DMS114 treated with DMSO at 0.1 percent for 48 hours (cell line): ENCODE measurements at regions not wholly inside any gene's neighbourhood (a gene's known extent, or its start where the extent isn't known, plus 50 kb on each side); places are given as distances from the start of the nearest gene placed in this dataset.
"Not testable (repeated sequence)": the region's sequence is repeated elsewhere in the genome, so short reads cannot be mapped to it uniquely, and the experiment has no call there.

ENCODE experiments used
- DNase-seq: peaks from one replicate; lab custom pipeline; 2025; ENCODE audit not compliant: unreplicated experiment; lab: John Stamatoyannopoulos, UW

DNA sequence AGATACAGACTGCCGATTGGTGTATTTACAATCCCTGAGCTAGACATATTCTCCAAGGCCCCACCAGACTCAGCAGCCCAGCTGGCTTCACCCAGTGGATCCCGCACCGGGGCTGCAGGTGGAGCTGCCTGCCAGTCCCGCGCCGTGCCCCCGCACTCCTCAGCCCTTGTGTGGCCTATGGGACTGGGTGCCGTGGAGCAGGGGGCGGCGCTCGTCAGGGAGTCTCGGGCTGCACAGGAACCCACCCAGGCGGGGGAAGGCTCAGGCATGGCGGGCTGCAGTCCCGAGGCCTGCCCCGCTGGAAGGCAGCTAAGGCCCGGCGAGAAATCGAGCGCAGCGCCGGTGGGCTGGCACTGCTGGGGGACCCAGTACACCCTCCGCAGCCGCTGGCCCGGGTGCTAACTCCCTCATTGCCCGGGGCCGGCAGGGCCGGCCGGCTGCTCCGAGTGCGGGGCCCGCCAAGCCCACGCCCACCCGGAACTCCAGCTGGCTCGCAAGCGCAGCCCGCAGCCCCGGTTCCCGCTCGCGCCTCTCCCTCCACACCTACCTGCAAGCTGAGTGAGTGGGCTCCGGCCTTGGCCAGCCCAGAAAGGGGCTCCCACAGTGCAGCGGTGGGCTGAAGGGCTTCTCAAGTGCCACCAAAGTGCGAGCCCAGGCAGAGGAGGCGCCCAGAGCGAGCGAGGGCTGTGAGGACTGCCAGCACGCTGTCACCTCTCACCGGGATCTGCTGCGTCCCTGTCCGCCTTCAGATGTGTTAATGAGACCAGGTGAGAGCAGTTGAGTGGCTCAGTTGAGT is 137.8 kb upstream of the LCORL start:
- not testable (repeated sequence) for DNase-seq

DNA sequence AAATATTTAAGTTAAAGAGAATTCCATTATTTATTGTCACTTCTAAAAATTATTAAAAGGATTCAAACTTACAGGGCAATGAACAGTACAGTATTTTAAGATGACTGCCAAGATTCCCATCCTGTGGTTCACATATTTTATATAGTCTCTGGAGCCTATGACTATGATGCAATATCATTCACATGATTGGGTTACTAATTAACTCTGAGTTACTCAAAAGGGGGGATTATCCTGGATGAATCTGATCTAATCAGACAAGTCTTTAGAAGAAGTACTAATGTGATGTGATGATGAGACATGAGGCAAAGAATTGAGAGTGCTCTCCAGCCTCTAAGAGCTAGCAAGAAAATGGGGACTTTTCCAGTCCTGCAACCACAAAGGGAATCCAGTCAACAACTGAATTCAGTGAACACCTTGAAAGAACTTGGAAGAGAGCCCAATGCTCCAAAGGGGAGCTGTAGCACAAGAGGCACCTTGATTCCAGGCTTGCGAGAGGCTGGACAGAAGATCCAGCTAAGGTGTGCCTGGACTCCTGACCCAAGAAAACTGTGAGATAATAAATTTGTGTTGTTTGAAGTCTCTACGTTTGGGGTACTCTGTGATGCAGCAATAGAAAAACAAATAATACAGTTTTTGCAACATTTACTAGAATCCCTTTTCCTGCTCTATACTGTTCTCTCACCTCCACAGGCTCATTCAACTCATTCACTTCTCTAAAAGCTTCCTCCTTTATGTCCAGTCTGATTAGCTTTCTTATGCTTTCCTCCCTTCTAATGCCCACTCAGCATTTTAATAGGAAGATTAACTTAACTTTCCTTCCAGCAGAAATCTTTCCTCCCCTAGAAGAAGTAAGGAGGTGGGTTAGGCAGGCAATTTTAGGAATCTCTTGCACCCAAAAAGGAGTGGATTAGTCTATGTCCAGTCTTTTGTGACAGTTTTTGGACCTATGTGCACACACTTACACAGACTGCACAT is 133.8 kb upstream of the LCORL start:
- DNase-seq: no peak

DNA sequence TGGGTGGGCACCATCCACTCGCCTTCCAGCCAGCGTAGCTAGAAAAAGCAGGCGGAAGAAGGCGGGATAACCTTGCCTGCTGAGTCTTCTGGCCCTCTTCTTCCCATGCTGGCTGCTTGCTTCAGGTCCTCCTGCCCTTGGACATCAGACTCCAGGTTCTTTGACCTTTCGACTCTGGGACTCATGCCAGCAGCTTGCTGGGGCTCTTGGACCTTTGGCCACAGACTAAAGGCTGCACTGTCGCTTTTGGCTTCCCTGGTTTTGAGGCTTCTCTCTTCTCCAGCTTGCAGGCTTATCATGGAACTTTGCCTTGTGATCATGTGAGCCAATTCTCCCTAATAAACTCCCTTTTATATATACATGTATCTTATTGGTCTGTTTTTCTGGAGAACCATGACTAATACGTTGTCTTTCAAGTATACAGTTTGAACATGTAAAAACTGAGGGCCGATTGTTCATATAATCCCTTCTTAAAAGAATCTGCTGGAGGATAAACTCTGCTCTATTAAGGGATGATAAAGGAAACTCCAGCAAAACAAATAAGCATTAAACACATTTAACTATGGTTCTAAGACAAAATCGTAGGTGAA is 116.6 kb upstream of the LCORL start:
- no peak for DNase-seq

GRCh38 chr4:18134111-18134510 is 112.6 kb upstream of the LCORL start:
- DNase-seq: no peak

- DNase-seq: no peak
Observed at GRCh38 chr4:18130256-18130655, 108.7 kb upstream of the LCORL start.

GRCh38 chr4:18128241-18128640 is 106.7 kb upstream of the LCORL start:
- no peak for DNase-seq

- DNase-seq: no peak
Observed at GRCh38 chr4:18127030-18127429, 105.5 kb upstream of the LCORL start.

- DNase-seq: no peak
Observed at GRCh38 chr4:18113710-18114331, 92.3 kb upstream of the LCORL start.

GRCh38 chr4:18111081-18111480 is 89.5 kb upstream of the LCORL start:
- no peak for DNase-seq

GRCh38 chr4:18110099-18110498 is 88.5 kb upstream of the LCORL start:
- no peak for DNase-seq

GRCh38 chr4:18109676-18110075 is 88.1 kb upstream of the LCORL start:
- no peak for DNase-seq

DNA sequence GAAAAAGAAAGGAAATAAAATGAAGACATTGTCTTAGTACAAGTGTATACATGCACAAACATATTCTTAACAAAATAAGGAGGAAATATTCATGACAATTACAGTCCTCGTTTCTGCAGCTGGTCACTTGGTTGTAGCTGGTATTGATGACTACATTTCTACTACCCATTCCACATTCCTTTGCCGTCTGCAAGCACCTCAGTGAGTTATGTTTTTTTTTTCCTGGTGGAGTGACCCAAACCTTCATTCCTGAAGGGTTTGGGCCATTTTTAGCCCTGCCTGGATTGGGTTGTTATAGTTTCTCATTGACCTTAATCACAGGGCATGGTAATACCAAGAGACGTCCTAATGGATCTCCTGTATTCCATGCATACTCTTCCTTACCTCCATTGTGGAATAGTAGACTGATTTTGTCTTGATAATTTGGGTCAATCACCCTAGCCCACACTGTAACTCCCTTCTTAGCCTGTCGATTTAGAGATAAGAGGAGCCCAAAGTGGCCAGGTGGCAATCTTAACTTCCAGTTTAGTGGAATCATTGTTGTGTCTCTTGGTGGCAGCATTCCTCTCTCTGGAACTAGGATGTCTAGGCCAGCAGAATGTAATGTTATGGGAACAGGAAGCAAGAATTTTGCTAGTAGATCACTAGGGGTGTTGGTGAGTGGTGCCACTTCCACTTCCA is 86.4 kb upstream of the LCORL start:
- not testable (repeated sequence) for DNase-seq

DNA sequence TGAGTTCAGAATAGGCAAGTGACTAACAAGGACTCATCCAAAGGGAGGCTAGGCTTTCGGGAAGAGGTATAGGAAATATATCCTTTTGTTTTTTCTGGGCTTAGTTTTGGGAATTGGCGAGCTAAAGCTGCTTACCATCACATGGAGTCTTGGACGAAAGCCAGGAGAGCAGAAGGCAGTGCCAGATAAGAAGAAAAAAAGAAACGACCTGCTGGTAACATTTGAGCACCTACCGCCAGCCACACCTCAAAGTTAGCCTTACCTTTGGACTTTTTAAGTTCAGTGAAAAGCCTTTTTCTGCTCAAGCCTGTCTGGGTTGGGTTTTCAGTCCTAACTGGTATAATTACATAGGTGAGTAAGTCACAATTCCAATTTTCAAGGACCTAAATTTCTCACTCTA is 85.1 kb upstream of the LCORL start:
- DNase-seq: no peak

- no peak for DNase-seq
Observed at GRCh38 chr4:18105030-18106011, 83.8 kb upstream of the LCORL start.

- DNase-seq: no peak
Observed at GRCh38 chr4:18103876-18104605, 82.5 kb upstream of the LCORL start.

DNA sequence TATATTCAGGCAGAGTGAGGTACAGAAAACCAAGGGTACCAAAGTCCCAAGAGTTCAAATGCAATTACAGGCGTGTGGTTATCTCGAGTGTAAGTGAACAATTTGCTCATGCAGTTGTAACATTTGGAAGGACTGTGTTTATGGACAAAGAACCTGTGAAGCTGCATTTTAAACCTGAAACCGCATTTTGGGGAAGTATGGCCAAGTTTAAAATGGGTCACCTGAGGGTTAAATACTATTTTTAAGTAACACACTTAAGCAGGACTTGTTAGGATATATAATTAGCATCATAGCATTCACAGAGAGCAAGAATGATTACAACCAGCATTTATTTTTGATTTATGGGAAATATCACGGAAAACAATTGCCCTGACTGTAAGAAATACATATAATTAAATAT is 79.1 kb upstream of the LCORL start:
- DNase-seq: no peak

- DNase-seq: not testable (repeated sequence)
Observed at GRCh38 chr4:18090447-18090846, 68.9 kb upstream of the LCORL start.

- DNase-seq: no peak
Observed at GRCh38 chr4:18082236-18082635, 60.7 kb upstream of the LCORL start.

DNA sequence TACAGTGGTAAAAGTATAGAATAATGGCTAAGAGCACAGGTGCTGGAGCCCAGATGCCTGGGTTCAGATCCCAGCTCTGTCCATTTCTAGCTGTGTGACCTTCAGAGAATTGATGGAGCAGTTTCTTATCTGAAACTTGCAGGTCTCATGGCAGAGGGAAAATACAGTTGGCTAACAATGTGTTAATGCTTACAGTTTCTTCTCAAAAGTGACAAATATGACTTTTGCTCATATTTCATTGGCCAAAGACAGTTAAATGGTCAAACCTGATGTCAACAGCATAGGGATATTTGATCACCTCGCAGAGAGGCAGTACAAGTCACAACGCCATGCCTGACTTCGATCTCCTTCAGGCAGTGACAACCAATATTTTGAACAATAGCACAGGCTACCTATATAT is 60.2 kb upstream of the LCORL start:
- DNase-seq: no peak
